Peyer's patch (tissue), 4 donors: ENCODE measurements at regions not wholly inside any gene's neighbourhood (a gene's known extent, or its start where the extent isn't known, plus 50 kb on each side); places are given as distances from the start of the nearest gene placed in this dataset.

Experiments used
- CTCF ChIP-seq, 6 experiments: fragments of 450-650 bp in 4 of 6; fragments of 200-600 bp in 2 of 6; sonication (generic) in 1 of 6; IDR thresholded peaks; one replicate each; pipeline ENCODE4 v1.5.1; 2017 to 2019; ENCODE audit warnings: antibody characterized with exemption in 6 of 6, mild to moderate bottlenecking in 3 of 6, moderate library complexity in 1 of 6
- POLR2A ChIP-seq, 2 donors: fragments of 450-650 bp; IDR thresholded peaks; one replicate each; pipeline ENCODE4 v1.5.1; 2017; ENCODE audit warnings: antibody characterized with exemption in 2 of 2, mild to moderate bottlenecking in 2 of 2, moderate library complexity in 2 of 2

- TF ChIP-seq POLR2A (IDR thresholded peaks at IDR 0.05) (no peak), CTCF (IDR thresholded peaks at IDR 0.05) (no peak)
These were observed 104.3 kb upstream of the SYT13 start for GRCh38 chr11:45390407-45390806.
